GM23338 (cell line): ENCODE measurements at regions not wholly inside any gene's neighbourhood (a gene's known extent, or its start where the extent isn't known, plus 50 kb on each side); places are given as distances from the start of the nearest gene placed in this dataset.

Experiments
- ATAC-seq: fragments of 200-7000 bp; cut with Tn5 transposase; 3 replicates; pipeline ENCODE4 v1.9.1; 2020
- DNase-seq: peaks from one replicate; pipeline ENCODE4 v3.0.0-alpha.2; 2015; ENCODE audit warnings: low spot score
- H2AFZ ChIP-seq: fragments of 200-600 bp; sonication (generic); 2 replicates; pipeline ENCODE4 v1.8.0; 2016; ENCODE audit warnings: antibody characterized with exemption, mild to moderate bottlenecking, moderate library complexity
- H3F3A ChIP-seq: fragments of 200-600 bp; sonication (generic); replicated peaks from 2 replicates; pipeline ENCODE4 v1.8.0; 2017; ENCODE audit warnings: antibody characterized with exemption, mixed run types, low read depth
- H3K27ac ChIP-seq: fragments of 200-600 bp; sonication (generic); 2 replicates; pipeline ENCODE4 v1.6.1; 2016; ENCODE audit warnings: low read depth
- H3K27me3 ChIP-seq: fragments of 200-600 bp; sonication (generic); 2 replicates; pipeline ENCODE4 v1.8.0; 2016; ENCODE audit warnings: mild to moderate bottlenecking, mixed run types, moderate library complexity; ENCODE audit not compliant: insufficient read depth
- H3K36me3 ChIP-seq: fragments of 200-600 bp; sonication (generic); 2 replicates; pipeline ENCODE4 v1.8.0; 2016; ENCODE audit warnings: mild to moderate bottlenecking; ENCODE audit not compliant: insufficient read depth
- H3K4me1 ChIP-seq: fragments of 200-600 bp; sonication (generic); 2 replicates; pipeline ENCODE4 v1.8.0; 2016; ENCODE audit warnings: mild to moderate bottlenecking, moderate library complexity; ENCODE audit not compliant: insufficient read depth
- H3K4me2 ChIP-seq: fragments of 200-600 bp; sonication (generic); 2 replicates; pipeline ENCODE4 v1.7.1; 2017; ENCODE audit warnings: mixed run types
- H3K4me3 ChIP-seq: fragments of 200-600 bp; sonication (generic); 2 replicates; pipeline ENCODE4 v1.6.1; 2016; ENCODE audit warnings: mixed run types
- H3K79me2 ChIP-seq: fragments of 200-600 bp; sonication (generic); replicated peaks from 2 replicates; pipeline ENCODE4 v1.8.0; 2017; ENCODE audit warnings: mild to moderate bottlenecking; ENCODE audit not compliant: insufficient read depth
- H3K9me2 ChIP-seq: fragments of 200-600 bp; sonication (generic); 2 replicates; pipeline ENCODE4 v1.8.0; 2017; ENCODE audit not compliant: insufficient read depth
- H4K20me1 ChIP-seq: fragments of 200-600 bp; sonication (generic); replicated peaks from 2 replicates; pipeline ENCODE4 v1.8.0; 2017; ENCODE audit warnings: mild to moderate bottlenecking; ENCODE audit not compliant: insufficient read depth
- H3K27ac Mint-ChIP-seq: 2 replicates; pipeline ENCODE4 v1.8.0; 2020; ENCODE audit warnings: inconsistent platforms, mild to moderate bottlenecking, moderate library complexity, mixed read lengths
- H3K27me3 Mint-ChIP-seq: 3 replicates; pipeline ENCODE4 v1.8.0; 2022; ENCODE audit warnings: low read depth, mild to moderate bottlenecking, moderate library complexity, mixed read lengths, inconsistent platforms; ENCODE audit not compliant: insufficient read depth, poor library complexity
- H3K36me3 Mint-ChIP-seq: 3 replicates; pipeline ENCODE4 v1.8.0; 2021; ENCODE audit warnings: low read depth, mild to moderate bottlenecking, inconsistent platforms, moderate library complexity, mixed read lengths
- H3K4me1 Mint-ChIP-seq: 3 replicates; pipeline ENCODE4 v1.8.0; 2020; ENCODE audit warnings: mild to moderate bottlenecking, inconsistent platforms, mixed read lengths
- H3K4me3 Mint-ChIP-seq: 3 replicates; pipeline ENCODE4 v1.8.0; 2021; ENCODE audit warnings: moderate library complexity, mild to moderate bottlenecking, inconsistent platforms, mixed read lengths
- H3K9me3 Mint-ChIP-seq: 3 replicates; pipeline ENCODE4 v1.8.0; 2020; ENCODE audit warnings: moderate library complexity, mild to moderate bottlenecking, inconsistent platforms, mixed read lengths
- CREB1 ChIP-seq: fragments of 250-450 bp; sonication (Bioruptor Pico); IDR thresholded peaks from 2 replicates; pipeline ENCODE4 v1.5.0; 2020; ENCODE audit warnings: low read depth, mild to moderate bottlenecking, moderate library complexity
- CTCF ChIP-seq, 2 experiments: fragments of 200-600 bp in 1 of 2; sonication (generic) in 1 of 2; conservative IDR thresholded peaks; 2 replicates each; pipeline versions ENCODE4 v1.5.1 to v1.6.1; 2016 to 2017; ENCODE audit warnings: antibody characterized with exemption in 2 of 2, low read depth in 2 of 2, mild to moderate bottlenecking in 2 of 2, moderate library complexity in 1 of 2
- POLR2AphosphoS5 ChIP-seq: IDR thresholded peaks from 2 replicates; pipeline ENCODE4 v1.6.1; 2016; ENCODE audit warnings: antibody characterized with exemption, low read depth
- STAT1 ChIP-seq: IDR thresholded peaks from one replicate; pipeline ENCODE4 v1.6.1; 2016; ENCODE audit warnings: antibody characterized with exemption; ENCODE audit not compliant: unreplicated experiment
- ZNF114 ChIP-seq: fragments of 250-450 bp; sonication (Bioruptor Pico); IDR thresholded peaks from 2 replicates; pipeline ENCODE4 v1.5.0; 2020; ENCODE audit warnings: mild to moderate bottlenecking, moderate library complexity
- ZNF331 ChIP-seq: fragments of 250-450 bp; sonication (Bioruptor Pico); IDR thresholded peaks from 2 replicates; pipeline ENCODE4 v1.5.0; 2020; ENCODE audit warnings: low read depth, mild to moderate bottlenecking, moderate library complexity
- ZNF462 ChIP-seq: fragments of 250-450 bp; sonication (Bioruptor Pico); IDR thresholded peaks from 2 replicates; pipeline ENCODE4 v1.5.0; 2020; ENCODE audit warnings: mild to moderate bottlenecking, moderate library complexity
- TF ChIP-seq, protein P1 (sequence below): IDR thresholded peaks from 2 replicates; pipeline ENCODE4 v1.6.1; 2016; ENCODE audit warnings: antibody characterized with exemption

- Histone ChIP-seq H3K36me3 (no peaks in the 10 kb centered on the region), H3F3A (no peaks in the 10 kb centered on the region), H2AFZ (no peak overlapping the region), H3K4me3 (no peak overlapping the region), H3K4me2 (no peak overlapping the region), H3K27ac (no peak overlapping the region), H3K9me2 (peaks cover 4% of the 10 kb centered on the region; the same call in 1 of the 2 replicates), H3K27me3 (no peaks in the 10 kb centered on the region), H4K20me1 (no peaks in the 10 kb centered on the region), H3K79me2 (no peaks in the 10 kb centered on the region), H3K4me1 (no peaks in the 10 kb centered on the region)
- no peaks in the 10 kb centered on the region for H3K9me3 Mint-ChIP-seq
- no peak for DNase-seq
- H3K27me3 Mint-ChIP-seq, result peaks cover 4% of the 10 kb centered on the region
- no peak overlapping the region for H3K4me3 Mint-ChIP-seq
- ATAC-seq, result no peak
- no peaks in the 10 kb centered on the region for H3K36me3 Mint-ChIP-seq
- H3K4me1 Mint-ChIP-seq, result peaks cover 5% of the 10 kb centered on the region; the same call in 2 of the 3 replicates
- no peak overlapping the region for H3K27ac Mint-ChIP-seq
- TF ChIP-seq ZNF462 (CRISPR knock-in tag) (no peak), CTCF (conservative IDR thresholded peaks at IDR 0.05; ENCODE audit: low read depth in 2 of 2) (no peak), ZNF331 (CRISPR knock-in tag) (no peak), STAT1 (no peak), ZNF114 (no peak), CREB1 (CRISPR knock-in tag) (no peak), POLR2AphosphoS5 (no peak)
- TF ChIP-seq, protein P1, sequence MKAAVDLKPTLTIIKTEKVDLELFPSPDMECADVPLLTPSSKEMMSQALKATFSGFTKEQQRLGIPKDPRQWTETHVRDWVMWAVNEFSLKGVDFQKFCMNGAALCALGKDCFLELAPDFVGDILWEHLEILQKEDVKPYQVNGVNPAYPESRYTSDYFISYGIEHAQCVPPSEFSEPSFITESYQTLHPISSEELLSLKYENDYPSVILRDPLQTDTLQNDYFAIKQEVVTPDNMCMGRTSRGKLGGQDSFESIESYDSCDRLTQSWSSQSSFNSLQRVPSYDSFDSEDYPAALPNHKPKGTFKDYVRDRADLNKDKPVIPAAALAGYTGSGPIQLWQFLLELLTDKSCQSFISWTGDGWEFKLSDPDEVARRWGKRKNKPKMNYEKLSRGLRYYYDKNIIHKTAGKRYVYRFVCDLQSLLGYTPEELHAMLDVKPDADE, result no peak
Measured at GRCh38 chr15:93613386-93613785, 524.4 kb upstream of the RGMA start.
